Right lobe of liver (tissue), 6 donors: ENCODE measurements at regions not wholly inside any gene's neighbourhood (a gene's known extent, or its start where the extent isn't known, plus 50 kb on each side); places are given as distances from the start of the nearest gene placed in this dataset.

Experiments
- ATAC-seq, 4 donors: fragments of 200-7000 bp; cut with Tn5 transposase; one replicate each; pipeline ENCODE4 v1.9.1; 2020; ENCODE audit warnings: mild to moderate bottlenecking in 4 of 4, moderate library complexity in 4 of 4
- DNase-seq, 3 donors: peaks; one replicate each; pipeline ENCODE4 v3.0.0-alpha.2; 2020
- H3K27ac ChIP-seq, 3 donors: fragments of 200-600 bp; one replicate each; pipeline ENCODE4 v1.8.0; 2022
- H3K27me3 ChIP-seq, 2 donors: fragments of 200-600 bp; one replicate each; pipeline ENCODE4 v1.8.0; 2022
- H3K36me3 ChIP-seq, 4 donors: fragments of 200-600 bp; sonication (generic) in 1 of 4; one replicate each; pipeline versions ENCODE4 v1.5.1 to v1.8.0; 2017 to 2022; ENCODE audit warnings: control low read depth in 1 of 4
- H3K4me1 ChIP-seq, 4 donors: fragments of 200-600 bp; sonication (generic) in 1 of 4; one replicate each; pipeline versions ENCODE4 v1.5.1 to v1.8.0; 2017 to 2022; ENCODE audit warnings: control low read depth in 1 of 4
- H3K4me3 ChIP-seq, 3 donors: fragments of 200-600 bp; one replicate each; pipeline ENCODE4 v1.8.0; 2022
- H3K9me3 ChIP-seq, 4 donors: fragments of 200-600 bp; sonication (generic) in 1 of 4; one replicate each; pipeline versions ENCODE4 v1.5.1 to v1.8.0; 2017 to 2022; ENCODE audit warnings: control low read depth in 1 of 4
- POLR2A ChIP-seq: fragments of 450-650 bp; IDR thresholded peaks from one replicate; pipeline ENCODE4 v1.6.1; 2017; ENCODE audit warnings: antibody characterized with exemption, mild to moderate bottlenecking
- WGBS: methylation state at CpG from one replicate; pipeline ENCODE4 v1.1.6; 2018; ENCODE audit warnings: low coverage, low lambda C conversion rate; ENCODE audit not compliant: insufficient coverage; ENCODE audit errors: missing lambda C conversion rate; 5-methylcytosine and 5-hydroxymethylcytosine counted together
- intact Hi-C, 2 donors: fragments of 100-400 bp; cut with DNase I; formaldehyde crosslinking; loops; one replicate each; pipeline versions ENCODE4 v1.11.2 to v1.14.1; 2022
- TF ChIP-seq, protein P1 (sequence below), 4 donors: fragments of 200-600 bp in 3 of 4; fragments of 450-650 bp in 1 of 4; IDR thresholded peaks; one replicate each; pipeline versions ENCODE4 v1.5.1 to v1.8.0; 2016 to 2022; ENCODE audit warnings: antibody characterized with exemption in 4 of 4, mild to moderate bottlenecking in 2 of 4
- donor health status: DM: no; HTN: yes; CAD: no.
- donor health status: DM: no; HTN: no; CAD: no.
- donor health status: DM: no; HTN: no; CAD: no.
- donor health status: DM: no; HTN: yes; CAD: no.
- donor health status: DM: no; HTN: yes; CAD: no.

DNA sequence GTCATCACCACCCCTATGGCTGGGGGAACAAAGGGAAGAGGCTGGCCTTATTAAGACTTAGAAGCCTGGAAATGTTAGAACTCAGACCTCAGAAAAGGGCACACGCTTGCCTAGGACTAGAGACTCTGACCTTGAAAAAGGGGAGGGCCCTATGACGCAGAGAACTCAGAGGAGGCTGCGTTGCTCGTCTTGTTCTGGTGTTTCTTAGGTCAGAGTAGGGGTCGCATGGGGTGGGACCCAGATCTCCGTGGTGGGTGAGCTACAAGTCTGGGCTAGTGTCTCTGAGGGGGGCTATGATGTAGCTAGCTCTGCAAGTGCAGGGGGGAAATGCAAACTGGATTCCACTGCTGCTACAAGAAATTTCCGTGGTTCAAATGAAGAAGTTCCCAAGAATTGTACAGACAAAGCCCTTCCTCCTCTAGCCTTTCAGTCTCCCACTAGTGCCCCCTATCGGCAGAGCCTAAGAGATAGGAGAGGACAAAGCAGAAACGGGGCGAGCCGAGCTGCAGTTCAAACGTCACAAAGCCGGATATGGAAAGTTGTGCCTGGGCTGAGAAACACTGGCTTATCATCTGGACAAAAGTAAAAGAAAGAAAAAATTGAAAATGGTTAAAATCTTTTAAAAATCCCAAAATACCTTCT, 392.9 kb upstream of the ROBO2 start:
- 50% methylated on average over 8 of the region's 13 CpGs for WGBS
- H3K4me3 ChIP-seq: no peak overlapping the region
- intact Hi-C loops: no loop called here
- no peak for ATAC-seq
- TF ChIP-seq, protein P1, sequence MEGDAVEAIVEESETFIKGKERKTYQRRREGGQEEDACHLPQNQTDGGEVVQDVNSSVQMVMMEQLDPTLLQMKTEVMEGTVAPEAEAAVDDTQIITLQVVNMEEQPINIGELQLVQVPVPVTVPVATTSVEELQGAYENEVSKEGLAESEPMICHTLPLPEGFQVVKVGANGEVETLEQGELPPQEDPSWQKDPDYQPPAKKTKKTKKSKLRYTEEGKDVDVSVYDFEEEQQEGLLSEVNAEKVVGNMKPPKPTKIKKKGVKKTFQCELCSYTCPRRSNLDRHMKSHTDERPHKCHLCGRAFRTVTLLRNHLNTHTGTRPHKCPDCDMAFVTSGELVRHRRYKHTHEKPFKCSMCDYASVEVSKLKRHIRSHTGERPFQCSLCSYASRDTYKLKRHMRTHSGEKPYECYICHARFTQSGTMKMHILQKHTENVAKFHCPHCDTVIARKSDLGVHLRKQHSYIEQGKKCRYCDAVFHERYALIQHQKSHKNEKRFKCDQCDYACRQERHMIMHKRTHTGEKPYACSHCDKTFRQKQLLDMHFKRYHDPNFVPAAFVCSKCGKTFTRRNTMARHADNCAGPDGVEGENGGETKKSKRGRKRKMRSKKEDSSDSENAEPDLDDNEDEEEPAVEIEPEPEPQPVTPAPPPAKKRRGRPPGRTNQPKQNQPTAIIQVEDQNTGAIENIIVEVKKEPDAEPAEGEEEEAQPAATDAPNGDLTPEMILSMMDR (IDR thresholded peaks at IDR 0.05): no peak
- TF ChIP-seq POLR2A: no peak
- H3K9me3 ChIP-seq: no peaks in the 10 kb centered on the region
- no peaks in the 10 kb centered on the region for H3K27me3 ChIP-seq
- no peak overlapping the region for H3K27ac ChIP-seq
- no peaks in the 10 kb centered on the region for H3K36me3 ChIP-seq
- no peak for DNase-seq
- H3K4me1 ChIP-seq: no peaks in the 10 kb centered on the region

DNA sequence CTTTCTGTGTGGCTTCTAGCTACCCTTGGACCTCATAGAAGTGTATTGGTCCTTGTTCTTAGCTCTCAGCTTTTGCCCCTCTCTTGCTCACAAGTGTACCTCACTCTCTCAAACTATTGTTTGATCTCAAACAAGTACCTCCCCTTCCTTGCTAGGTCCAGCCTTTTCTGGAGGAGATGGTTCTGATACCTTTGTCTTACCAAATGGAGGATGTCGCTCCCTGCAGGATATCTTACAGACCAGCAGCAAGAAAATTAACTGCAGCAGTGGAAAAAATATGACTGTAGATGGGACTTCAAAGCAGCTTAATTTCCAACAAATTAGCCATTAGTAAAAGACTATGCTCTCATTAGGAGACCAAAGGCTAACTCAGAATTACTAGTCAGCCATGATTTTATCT, 388.1 kb upstream of the ROBO2 start:
- TF ChIP-seq, protein P1 (IDR thresholded peaks at IDR 0.05): no peak
- no peak for TF ChIP-seq POLR2A
- ATAC-seq: no peak
- H3K9me3 ChIP-seq: no peaks in the 10 kb centered on the region
- no peak overlapping the region for H3K4me3 ChIP-seq
- no peaks in the 10 kb centered on the region for H3K27me3 ChIP-seq
- H3K27ac ChIP-seq: no peak overlapping the region
- no peak for DNase-seq
- H3K36me3 ChIP-seq: no peaks in the 10 kb centered on the region
- no peaks in the 10 kb centered on the region for H3K4me1 ChIP-seq
- WGBS: 100% methylated on average over 1 of the region's 1 CpG
- intact Hi-C loops: no loop called here

DNA sequence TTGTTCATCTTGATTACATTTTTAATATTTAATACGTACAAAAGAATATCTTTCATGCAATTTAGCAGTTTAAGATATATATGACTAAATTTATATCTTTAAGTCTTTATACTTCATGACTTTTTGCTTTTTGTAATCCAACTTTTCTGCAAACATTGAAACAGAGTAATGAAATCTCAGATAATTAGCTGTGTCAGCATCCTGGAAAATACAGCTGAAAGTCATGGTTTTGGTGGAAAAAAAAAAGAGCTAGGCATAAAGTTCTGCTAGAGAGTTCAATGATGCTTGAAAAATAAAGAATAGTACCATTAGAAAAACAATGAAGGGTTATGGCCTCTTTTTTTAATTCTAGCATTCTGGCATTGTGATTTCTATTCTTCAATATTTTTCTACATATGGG, 387.4 kb upstream of the ROBO2 start:
- Histone ChIP-seq H3K27me3 (no peaks in the 10 kb centered on the region), H3K27ac (no peak overlapping the region), H3K9me3 (no peaks in the 10 kb centered on the region), H3K36me3 (no peaks in the 10 kb centered on the region), H3K4me1 (no peaks in the 10 kb centered on the region), H3K4me3 (no peak overlapping the region)
- ATAC-seq (no peak), DNase-seq (no peak)
- TF ChIP-seq POLR2A: no peak
- TF ChIP-seq, protein P1 (IDR thresholded peaks at IDR 0.05): no peak
- 52% methylated on average over 1 of the region's 1 CpG for WGBS
- intact Hi-C loops: no loop called here

DNA sequence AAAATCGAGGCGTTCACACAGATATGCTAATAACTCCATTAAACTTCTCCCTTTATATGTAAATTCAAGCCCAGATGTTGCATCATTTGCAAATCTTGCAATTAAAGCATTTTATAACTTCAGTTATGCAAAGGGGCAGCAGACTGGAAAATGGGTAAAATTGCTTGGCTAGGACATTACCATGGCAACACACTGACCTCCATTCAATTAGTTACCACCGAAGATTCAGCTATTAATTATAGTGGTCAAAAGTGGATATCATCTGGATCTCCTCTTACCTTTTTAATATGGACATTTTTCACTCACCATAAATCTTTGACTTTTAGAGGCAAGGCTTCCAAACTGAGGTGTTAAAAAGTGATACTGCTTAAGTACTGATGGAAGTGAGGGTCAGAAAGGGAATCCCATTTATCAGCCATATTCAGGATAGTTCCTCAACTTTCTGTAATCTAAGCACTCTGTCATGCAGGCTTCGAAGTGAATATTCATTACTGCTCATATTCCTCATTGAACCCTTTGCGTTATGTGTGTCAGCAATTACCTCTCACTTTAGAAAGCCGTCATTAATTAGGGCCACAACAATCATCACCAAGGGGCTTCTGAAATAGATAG, 386.2 kb upstream of the ROBO2 start:
- no peak overlapping the region for H3K4me3 ChIP-seq
- 68% methylated on average over 6 of the region's 6 CpGs for WGBS
- TF ChIP-seq, protein P1 (IDR thresholded peaks at IDR 0.05): no peak
- TF ChIP-seq POLR2A: no peak

More for the DNA sequence above, 386.2 kb upstream of the ROBO2 start:
- intact Hi-C loops: no loop called here
- Histone ChIP-seq H3K4me1 (no peaks in the 10 kb centered on the region), H3K27ac (no peak overlapping the region), H3K36me3 (no peaks in the 10 kb centered on the region), H3K9me3 (no peaks in the 10 kb centered on the region), H3K27me3 (no peaks in the 10 kb centered on the region)
- ATAC-seq (no peak), DNase-seq (no peak)
